ENCODE measurements at regions not wholly inside any gene's neighbourhood (a gene's known extent, or its start where the extent isn't known, plus 50 kb on each side); places are given as distances from the start of the nearest gene placed in this dataset.

GRCh38 chr6:134574491-134574890, 256.6 kb upstream of the SGK1 start:
- TF ChIP-seq CTCF (IDR thresholded peaks at IDR 0.05) = no peak
- no peak for TF ChIP-seq POLR2A (IDR thresholded peaks at IDR 0.05)

All from uterus (tissue), 2 donors.